Endodermal cell (in vitro differentiated cells): ENCODE measurements at regions not wholly inside any gene's neighbourhood (a gene's known extent, or its start where the extent isn't known, plus 50 kb on each side); places are given as distances from the start of the nearest gene placed in this dataset.

Source experiments
- DNase-seq: peaks from one replicate; pipeline ENCODE4 v3.0.0-alpha.2; 2017
- H3K27ac ChIP-seq: 2 replicates; pipeline ENCODE4 v1.5.1; 2013; ENCODE audit warnings: mild to moderate bottlenecking, low read depth, low read length, moderate library complexity
- H3K27me3 ChIP-seq: 2 replicates; pipeline ENCODE4 v1.6.1; 2013; ENCODE audit warnings: mild to moderate bottlenecking, low read length, moderate library complexity; ENCODE audit not compliant: insufficient read depth, control insufficient read depth, poor library complexity, severe bottlenecking
- H3K36me3 ChIP-seq: 2 replicates; pipeline ENCODE4 v1.7.0; 2013; ENCODE audit warnings: mild to moderate bottlenecking, low read length, moderate library complexity; ENCODE audit not compliant: control insufficient read depth, insufficient read depth
- H3K4me1 ChIP-seq: one replicate; pipeline ENCODE4 v1.7.0; 2013; ENCODE audit warnings: low read length; ENCODE audit not compliant: control insufficient read depth, insufficient read depth
- H3K4me3 ChIP-seq: 2 replicates; pipeline ENCODE4 v1.5.1; 2013; ENCODE audit warnings: mild to moderate bottlenecking, low read length, moderate library complexity
- H3K9ac ChIP-seq: 2 replicates; pipeline ENCODE4 v1.6.1; 2013; ENCODE audit warnings: mild to moderate bottlenecking, low read length, moderate library complexity; ENCODE audit not compliant: poor library complexity, severe bottlenecking; ENCODE audit errors: extremely low read depth
- H3K9me3 ChIP-seq: 2 replicates; pipeline ENCODE4 v1.6.1; 2013; ENCODE audit warnings: mild to moderate bottlenecking, low read length, moderate library complexity; ENCODE audit not compliant: control insufficient read depth
- H3K27ac Mint-ChIP-seq: 2 replicates; pipeline ENCODE4 v1.8.0; 2020; ENCODE audit warnings: mixed read lengths
- H3K27me3 Mint-ChIP-seq: 2 replicates; pipeline ENCODE4 v1.8.0; 2021; ENCODE audit warnings: mild to moderate bottlenecking, mixed read lengths; ENCODE audit not compliant: insufficient read depth
- H3K36me3 Mint-ChIP-seq: 2 replicates; pipeline ENCODE4 v1.8.0; 2020; ENCODE audit warnings: low read depth, mixed read lengths
- H3K4me1 Mint-ChIP-seq: 2 replicates; pipeline ENCODE4 v1.8.0; 2020; ENCODE audit warnings: mixed read lengths
- H3K4me3 Mint-ChIP-seq: 2 replicates; pipeline ENCODE4 v1.8.0; 2020; ENCODE audit warnings: mild to moderate bottlenecking, moderate library complexity, mixed read lengths
- H3K9me3 Mint-ChIP-seq: 2 replicates; pipeline ENCODE4 v1.8.0; 2020; ENCODE audit warnings: mild to moderate bottlenecking, mixed read lengths
- WGBS, 2 experiments: methylation state at CpG; one replicate each; pipeline versions ENCODE4 v1.1.5 to v1.1.7; 2013; ENCODE audit warnings: missing lambda C conversion rate in 2 of 2, mixed read lengths in 1 of 2; ENCODE audit not compliant: insufficient coverage in 1 of 2, insufficient read length in 1 of 2; 5-methylcytosine and 5-hydroxymethylcytosine counted together
- TF ChIP-seq, protein P1 (sequence below): fragments of 200-600 bp; sonication (generic); conservative IDR thresholded peaks from 2 replicates; pipeline ENCODE4 v1.5.0; 2021; ENCODE audit warnings: antibody characterized with exemption, mild to moderate bottlenecking

DNA sequence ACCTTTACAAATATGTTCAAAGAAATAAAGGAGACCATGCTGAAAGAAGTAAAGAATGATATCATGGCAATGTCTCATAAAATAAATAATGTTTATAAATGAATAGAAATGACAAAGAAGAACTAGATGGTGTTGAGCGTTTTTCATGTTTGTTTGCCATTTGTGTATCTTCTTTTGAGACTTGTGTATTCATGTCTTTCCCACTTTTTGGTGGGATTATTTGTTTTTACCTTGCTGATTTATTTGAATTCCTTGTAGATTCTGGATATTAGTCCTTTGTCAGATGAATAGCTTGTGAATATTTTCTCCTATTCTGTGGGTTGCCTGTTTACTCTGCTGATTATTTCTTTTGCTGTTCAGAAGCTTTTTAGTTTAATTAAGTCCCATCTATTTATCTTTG lies 732.4 kb downstream of the FAT4 start:
- H3K36me3 ChIP-seq = no peaks in the 10 kb centered on the region
- Mint-ChIP-seq H3K4me1 (no peaks in the 10 kb centered on the region), H3K27ac (no peak overlapping the region), H3K9me3 (no peaks in the 10 kb centered on the region), H3K4me3 (no peak overlapping the region), H3K27me3 (no peaks in the 10 kb centered on the region), H3K36me3 (no peaks in the 10 kb centered on the region)
- no peak overlapping the region for H3K9ac ChIP-seq
- 88% methylated on average over 1 of the region's 1 CpG; no CpG with 5 or more reads in 1 of the 2 experiments for WGBS, 2 experiments
- H3K4me3 ChIP-seq = no peak overlapping the region
- H3K4me1 ChIP-seq = no peaks in the 10 kb centered on the region
- TF ChIP-seq, protein P1, sequence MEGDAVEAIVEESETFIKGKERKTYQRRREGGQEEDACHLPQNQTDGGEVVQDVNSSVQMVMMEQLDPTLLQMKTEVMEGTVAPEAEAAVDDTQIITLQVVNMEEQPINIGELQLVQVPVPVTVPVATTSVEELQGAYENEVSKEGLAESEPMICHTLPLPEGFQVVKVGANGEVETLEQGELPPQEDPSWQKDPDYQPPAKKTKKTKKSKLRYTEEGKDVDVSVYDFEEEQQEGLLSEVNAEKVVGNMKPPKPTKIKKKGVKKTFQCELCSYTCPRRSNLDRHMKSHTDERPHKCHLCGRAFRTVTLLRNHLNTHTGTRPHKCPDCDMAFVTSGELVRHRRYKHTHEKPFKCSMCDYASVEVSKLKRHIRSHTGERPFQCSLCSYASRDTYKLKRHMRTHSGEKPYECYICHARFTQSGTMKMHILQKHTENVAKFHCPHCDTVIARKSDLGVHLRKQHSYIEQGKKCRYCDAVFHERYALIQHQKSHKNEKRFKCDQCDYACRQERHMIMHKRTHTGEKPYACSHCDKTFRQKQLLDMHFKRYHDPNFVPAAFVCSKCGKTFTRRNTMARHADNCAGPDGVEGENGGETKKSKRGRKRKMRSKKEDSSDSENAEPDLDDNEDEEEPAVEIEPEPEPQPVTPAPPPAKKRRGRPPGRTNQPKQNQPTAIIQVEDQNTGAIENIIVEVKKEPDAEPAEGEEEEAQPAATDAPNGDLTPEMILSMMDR = no peak
- no peak for DNase-seq
- H3K27me3 ChIP-seq = no peaks in the 10 kb centered on the region
- H3K27ac ChIP-seq = no peak overlapping the region
- H3K9me3 ChIP-seq = no peaks in the 10 kb centered on the region

- peaks cover 3% of the 10 kb centered on the region for H3K4me1 Mint-ChIP-seq
- no CpG with 5 or more reads among the region's 1 CpG for WGBS, 2 experiments
- Histone ChIP-seq H3K4me3 (no peak overlapping the region), H3K27ac (no peak overlapping the region), H3K36me3 (no peaks in the 10 kb centered on the region), H3K9me3 (no peaks in the 10 kb centered on the region), H3K9ac (no peak overlapping the region), H3K4me1 (no peaks in the 10 kb centered on the region), H3K27me3 (peaks cover 8% of the 10 kb centered on the region)
- DNase-seq = no peak
- no peak overlapping the region for H3K27ac Mint-ChIP-seq
- H3K27me3 Mint-ChIP-seq = no peaks in the 10 kb centered on the region
- TF ChIP-seq, protein P1 = peak; percentile 40
- H3K36me3 Mint-ChIP-seq = no peaks in the 10 kb centered on the region
- H3K9me3 Mint-ChIP-seq = no peaks in the 10 kb centered on the region
- H3K4me3 Mint-ChIP-seq = no peak overlapping the region
Observed at GRCh38 chr4:126051689-126052424, 737.1 kb downstream of the FAT4 start.

DNA sequence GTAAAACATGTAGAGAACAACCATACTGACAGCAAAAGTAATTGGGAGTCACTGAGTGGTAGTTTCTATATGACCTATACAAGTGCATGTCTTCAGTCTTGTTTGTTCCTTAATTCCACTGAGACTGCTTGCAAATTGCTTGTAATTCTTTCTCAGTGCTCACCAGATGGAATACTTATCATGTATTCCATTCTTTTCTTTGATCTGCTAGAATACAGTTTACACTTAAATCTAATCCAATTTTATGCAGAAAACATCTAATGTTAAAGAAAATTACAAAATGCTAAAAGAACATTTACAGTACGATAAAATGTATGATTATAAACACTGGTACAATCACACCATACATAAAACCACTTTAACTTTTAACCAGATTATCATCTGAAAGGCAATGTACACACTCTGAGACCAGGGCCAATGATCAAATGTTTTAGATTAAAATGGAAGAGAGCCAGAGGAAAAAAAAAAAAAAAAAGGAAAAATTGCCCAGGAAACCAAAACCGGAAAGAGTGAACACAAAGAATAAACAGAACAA lies 741.4 kb downstream of the FAT4 start:
- no peak overlapping the region for H3K27ac ChIP-seq
- no peaks in the 10 kb centered on the region for H3K36me3 ChIP-seq
- no peaks in the 10 kb centered on the region for H3K4me1 ChIP-seq
- TF ChIP-seq, protein P1 = no peak
- H3K27me3 ChIP-seq = peaks cover 36% of the 10 kb centered on the region
- H3K9me3 Mint-ChIP-seq = no peaks in the 10 kb centered on the region
- no peaks in the 10 kb centered on the region for H3K9me3 ChIP-seq
- DNase-seq = no peak
- H3K27ac Mint-ChIP-seq = no peak overlapping the region
- 92% methylated on average over 1 of the region's 2 CpGs; no CpG with 5 or more reads in 1 of the 2 experiments for WGBS, 2 experiments
- H3K27me3 Mint-ChIP-seq = peaks cover 3% of the 10 kb centered on the region
- no peak overlapping the region for H3K9ac ChIP-seq
- no peak overlapping the region for H3K4me3 Mint-ChIP-seq
- H3K36me3 Mint-ChIP-seq = no peaks in the 10 kb centered on the region
- H3K4me3 ChIP-seq = no peak overlapping the region
- peaks cover 11% of the 10 kb centered on the region for H3K4me1 Mint-ChIP-seq
